ENCODE measurements at regions not wholly inside any gene's neighbourhood (a gene's known extent, or its start where the extent isn't known, plus 50 kb on each side); places are given as distances from the start of the nearest gene placed in this dataset.

- TF ChIP-seq CTCF (IDR thresholded peaks at IDR 0.05) (no peak), EP300 (IDR thresholded peaks at IDR 0.05) (no peak)
These were observed 507.5 kb downstream of the NAV3 start for GRCh38 chr12:78338054-78338785.
